ENCODE measurements at regions not wholly inside any gene's neighbourhood (a gene's known extent, or its start where the extent isn't known, plus 50 kb on each side); places are given as distances from the start of the nearest gene placed in this dataset.

DNA sequence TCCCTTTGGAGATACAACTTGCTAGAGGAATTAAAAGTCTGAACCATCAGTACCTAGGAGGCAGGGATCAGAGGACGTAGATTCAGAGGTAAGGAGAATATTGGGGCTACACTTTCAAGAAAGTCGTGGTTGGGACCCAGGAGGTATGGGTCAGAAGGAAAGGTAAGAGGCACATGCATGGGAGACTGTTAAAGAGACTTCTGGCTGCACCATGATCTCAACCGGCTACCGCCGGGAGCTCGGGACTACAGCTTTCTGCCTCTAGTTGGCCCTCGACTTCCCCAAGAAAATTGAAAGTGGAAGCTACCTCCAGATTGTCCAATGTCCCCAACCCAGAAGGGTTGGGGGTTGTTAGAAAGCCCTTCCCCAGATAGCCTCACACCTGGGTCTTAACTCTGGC is 355.7 kb upstream of the TMPRSS15 start:
- TF ChIP-seq, protein P1, sequence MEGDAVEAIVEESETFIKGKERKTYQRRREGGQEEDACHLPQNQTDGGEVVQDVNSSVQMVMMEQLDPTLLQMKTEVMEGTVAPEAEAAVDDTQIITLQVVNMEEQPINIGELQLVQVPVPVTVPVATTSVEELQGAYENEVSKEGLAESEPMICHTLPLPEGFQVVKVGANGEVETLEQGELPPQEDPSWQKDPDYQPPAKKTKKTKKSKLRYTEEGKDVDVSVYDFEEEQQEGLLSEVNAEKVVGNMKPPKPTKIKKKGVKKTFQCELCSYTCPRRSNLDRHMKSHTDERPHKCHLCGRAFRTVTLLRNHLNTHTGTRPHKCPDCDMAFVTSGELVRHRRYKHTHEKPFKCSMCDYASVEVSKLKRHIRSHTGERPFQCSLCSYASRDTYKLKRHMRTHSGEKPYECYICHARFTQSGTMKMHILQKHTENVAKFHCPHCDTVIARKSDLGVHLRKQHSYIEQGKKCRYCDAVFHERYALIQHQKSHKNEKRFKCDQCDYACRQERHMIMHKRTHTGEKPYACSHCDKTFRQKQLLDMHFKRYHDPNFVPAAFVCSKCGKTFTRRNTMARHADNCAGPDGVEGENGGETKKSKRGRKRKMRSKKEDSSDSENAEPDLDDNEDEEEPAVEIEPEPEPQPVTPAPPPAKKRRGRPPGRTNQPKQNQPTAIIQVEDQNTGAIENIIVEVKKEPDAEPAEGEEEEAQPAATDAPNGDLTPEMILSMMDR (IDR thresholded peaks at IDR 0.05; ENCODE audit: low read depth, low read length), result no peak
- H3K27ac ChIP-seq (ENCODE audit: low read depth, low read length), result no peak overlapping the region
- no peak overlapping the region for H3K4me3 ChIP-seq (ENCODE audit: low read depth, low read length)
- ChIA-PET POLR2A (no interaction called here), CTCF (no interaction called here)
- no peak for DNase-seq (ENCODE audit: low read depth, low spot score)
- H3K9me3 ChIP-seq (ENCODE audit: control insufficient read depth, insufficient read depth, low read length), result peaks cover 21% of the 10 kb centered on the region
- H3K27me3 ChIP-seq (ENCODE audit: control insufficient read depth, insufficient read depth, low read length), result no peaks in the 10 kb centered on the region

DNA sequence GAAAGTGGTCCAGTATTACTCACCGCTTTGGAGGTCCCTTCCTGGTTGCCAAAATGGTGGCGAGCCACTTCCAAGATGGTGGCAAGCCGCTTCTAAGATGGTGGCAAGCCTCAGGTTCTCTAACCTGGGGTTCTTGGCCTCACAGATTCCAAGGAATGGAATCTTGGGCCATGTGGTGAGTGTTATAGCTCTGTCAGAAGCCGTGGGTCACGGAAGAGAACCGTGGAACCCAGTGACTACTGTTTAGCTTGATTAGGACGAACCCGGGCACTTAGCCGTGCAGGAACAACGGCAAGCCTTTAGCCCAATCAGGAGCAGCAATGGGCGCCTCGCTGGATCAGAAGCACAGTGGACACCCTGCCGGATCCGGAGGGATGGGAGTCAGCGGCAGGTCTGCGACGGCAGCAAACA is 356.2 kb upstream of the TMPRSS15 start:
- Histone ChIP-seq H3K27ac (ENCODE audit: low read depth, low read length) (no peak overlapping the region), H3K4me3 (ENCODE audit: low read depth, low read length) (no peak overlapping the region), H3K27me3 (ENCODE audit: control insufficient read depth, insufficient read depth, low read length) (no peaks in the 10 kb centered on the region), H3K9me3 (ENCODE audit: control insufficient read depth, insufficient read depth, low read length) (peaks cover 26% of the 10 kb centered on the region)
- DNase-seq (ENCODE audit: low read depth, low spot score), result no peak
- TF ChIP-seq, protein P1 (IDR thresholded peaks at IDR 0.05; ENCODE audit: low read depth, low read length), result no peak
- ChIA-PET POLR2A (no interaction called here), CTCF (no interaction called here)

DNA sequence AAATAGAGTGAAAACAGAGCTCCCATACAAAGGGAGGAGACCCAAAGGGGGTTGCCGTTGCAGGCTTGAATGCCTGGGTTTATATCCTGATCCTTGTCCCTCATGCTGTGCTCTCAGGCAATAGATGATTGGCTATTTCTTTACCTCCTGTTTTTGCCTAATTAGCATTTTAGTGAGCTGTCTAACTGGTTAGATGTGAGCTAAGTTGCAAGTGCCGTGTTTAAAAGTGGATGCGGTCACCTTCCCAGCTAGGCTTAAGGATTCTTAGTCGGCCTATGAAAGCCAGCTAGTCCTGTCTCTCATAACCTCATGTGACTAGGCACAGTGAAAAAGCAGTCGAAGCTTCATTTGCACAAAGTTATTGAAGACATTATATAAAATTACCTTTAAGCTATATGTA is 356.7 kb upstream of the TMPRSS15 start:
- H3K4me3 ChIP-seq (ENCODE audit: low read depth, low read length), result no peak overlapping the region
- no peak for DNase-seq (ENCODE audit: low read depth, low spot score)
- POLR2A ChIA-PET, result no interaction called here
- TF ChIP-seq, protein P1 (IDR thresholded peaks at IDR 0.05; ENCODE audit: low read depth, low read length), result no peak
- CTCF ChIA-PET, result no interaction called here
- no peaks in the 10 kb centered on the region for H3K27me3 ChIP-seq (ENCODE audit: control insufficient read depth, insufficient read depth, low read length)
- H3K9me3 ChIP-seq (ENCODE audit: control insufficient read depth, insufficient read depth, low read length), result peaks cover 31% of the 10 kb centered on the region
- H3K27ac ChIP-seq (ENCODE audit: low read depth, low read length), result no peak overlapping the region

DNA sequence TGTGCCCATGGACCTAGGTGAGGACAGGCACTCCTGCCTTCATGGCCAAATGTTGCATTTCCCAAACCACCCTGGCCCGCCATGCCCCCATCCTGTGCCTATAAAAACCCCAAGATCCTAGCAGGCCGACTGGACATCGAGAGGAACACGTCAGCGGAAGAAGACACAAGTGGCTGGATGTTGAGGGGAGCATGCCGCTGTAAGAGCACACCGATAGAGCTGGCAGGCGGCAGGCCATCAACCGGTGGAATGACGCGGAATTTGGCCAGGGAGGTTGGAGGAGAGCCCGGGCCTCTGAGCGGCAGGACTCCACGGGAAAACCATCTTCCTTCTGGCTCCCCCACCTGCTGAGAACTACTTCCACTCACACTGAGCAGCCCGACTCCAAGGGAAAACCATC is 361.1 kb upstream of the TMPRSS15 start:
- Histone ChIP-seq H3K27me3 (ENCODE audit: control insufficient read depth, insufficient read depth, low read length) (no peaks in the 10 kb centered on the region), H3K27ac (ENCODE audit: low read depth, low read length) (no peak overlapping the region), H3K9me3 (ENCODE audit: control insufficient read depth, insufficient read depth, low read length) (peaks cover 26% of the 10 kb centered on the region), H3K4me3 (ENCODE audit: low read depth, low read length) (no peak overlapping the region)
- POLR2A ChIA-PET, result no interaction called here
- TF ChIP-seq, protein P1 (IDR thresholded peaks at IDR 0.05; ENCODE audit: low read depth, low read length), result no peak
- no peak for DNase-seq (ENCODE audit: low read depth, low spot score)
- CTCF ChIA-PET, result no interaction called here

DNA sequence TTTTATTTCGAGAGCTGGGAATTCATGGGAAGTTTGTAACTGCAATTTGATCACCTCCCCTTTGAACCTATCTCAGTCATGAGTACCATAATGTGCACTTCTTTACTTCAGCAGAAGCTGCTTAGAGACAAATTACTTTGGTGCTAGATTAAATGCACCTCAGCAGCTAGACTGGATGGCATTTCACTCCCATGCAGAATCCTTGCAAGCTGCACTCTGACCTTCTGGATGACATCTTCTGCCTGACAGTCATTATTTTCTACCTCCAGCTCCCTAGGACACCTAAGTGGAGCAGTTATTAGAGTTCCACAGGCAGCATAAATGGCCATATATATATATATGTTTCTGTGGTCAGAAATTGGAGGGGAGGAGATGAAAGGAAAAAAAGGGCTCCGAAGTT is 366.0 kb upstream of the TMPRSS15 start:
- no peak overlapping the region for H3K27ac ChIP-seq (ENCODE audit: low read depth, low read length)
- TF ChIP-seq, protein P1 (IDR thresholded peaks at IDR 0.05; ENCODE audit: low read depth, low read length), result no peak
- ChIA-PET CTCF (no interaction called here), POLR2A (no interaction called here)
- peaks cover 11% of the 10 kb centered on the region for H3K9me3 ChIP-seq (ENCODE audit: control insufficient read depth, insufficient read depth, low read length)
- no peak overlapping the region for H3K4me3 ChIP-seq (ENCODE audit: low read depth, low read length)
- H3K27me3 ChIP-seq (ENCODE audit: control insufficient read depth, insufficient read depth, low read length), result no peaks in the 10 kb centered on the region
- DNase-seq (ENCODE audit: low read depth, low spot score), result no peak

Measured in AG04450 (cell line).